HG02588 (cell line): ENCODE measurements at regions not wholly inside any gene's neighbourhood (a gene's known extent, or its start where the extent isn't known, plus 50 kb on each side); places are given as distances from the start of the nearest gene placed in this dataset.

Source experiments
- ATAC-seq: cut with Tn5 transposase; IDR thresholded peaks from one replicate; pipeline ENCODE4 v1.9.1; 2021; ENCODE audit warnings: mild to moderate bottlenecking, moderate library complexity; ENCODE audit not compliant: unreplicated experiment

GRCh38 chr1:55418208-55419000 lies 203.2 kb upstream of the USP24 start:
- ATAC-seq, result no peak

GRCh38 chr1:55416164-55416842 lies 201.1 kb upstream of the USP24 start:
- no peak for ATAC-seq

GRCh38 chr1:55413286-55413685 lies 198.1 kb upstream of the USP24 start:
- ATAC-seq, result no peak

GRCh38 chr1:55412060-55412459 lies 196.9 kb upstream of the USP24 start:
- ATAC-seq, result no peak

- ATAC-seq, result no peak
Measured at GRCh38 chr1:55402671-55403464, 187.7 kb upstream of the USP24 start.

GRCh38 chr1:55402142-55402541 lies 187.0 kb upstream of the USP24 start:
- ATAC-seq, result no peak

GRCh38 chr1:55400508-55400907 lies 185.3 kb upstream of the USP24 start:
- ATAC-seq, result no peak

GRCh38 chr1:55399346-55399745 lies 184.2 kb upstream of the USP24 start:
- no peak for ATAC-seq

GRCh38 chr1:55396381-55396891 lies 181.3 kb upstream of the USP24 start:
- no peak for ATAC-seq

GRCh38 chr1:55388960-55389359 lies 173.8 kb upstream of the USP24 start:
- no peak for ATAC-seq

- ATAC-seq, result no peak
Measured at GRCh38 chr1:55387145-55387544, 172.0 kb upstream of the USP24 start.

GRCh38 chr1:55386456-55386855 lies 171.3 kb upstream of the USP24 start:
- ATAC-seq, result no peak

- no peak for ATAC-seq
Measured at GRCh38 chr1:55385402-55386018, 170.3 kb upstream of the USP24 start.

- no peak for ATAC-seq
Measured at GRCh38 chr1:55384637-55385036, 169.5 kb upstream of the USP24 start.

- ATAC-seq, result no peak
Measured at GRCh38 chr1:55382806-55383305, 167.7 kb upstream of the USP24 start.

- ATAC-seq, result no peak
Measured at GRCh38 chr1:55381983-55382382, 166.8 kb upstream of the USP24 start.

GRCh38 chr1:55381491-55381890 lies 166.3 kb upstream of the USP24 start:
- no peak for ATAC-seq

GRCh38 chr1:55380355-55380970 lies 165.3 kb upstream of the USP24 start:
- ATAC-seq, result no peak

- ATAC-seq, result no peak
Measured at GRCh38 chr1:55378582-55378981, 163.4 kb upstream of the USP24 start.

GRCh38 chr1:55376897-55377296 lies 161.7 kb upstream of the USP24 start:
- ATAC-seq, result no peak
